ENCODE measurements at regions not wholly inside any gene's neighbourhood (a gene's known extent, or its start where the extent isn't known, plus 50 kb on each side); places are given as distances from the start of the nearest gene placed in this dataset.
"Not testable (repeated sequence)": the region's sequence is repeated elsewhere in the genome, so short reads cannot be mapped to it uniquely, and the experiment has no call there.

DNA sequence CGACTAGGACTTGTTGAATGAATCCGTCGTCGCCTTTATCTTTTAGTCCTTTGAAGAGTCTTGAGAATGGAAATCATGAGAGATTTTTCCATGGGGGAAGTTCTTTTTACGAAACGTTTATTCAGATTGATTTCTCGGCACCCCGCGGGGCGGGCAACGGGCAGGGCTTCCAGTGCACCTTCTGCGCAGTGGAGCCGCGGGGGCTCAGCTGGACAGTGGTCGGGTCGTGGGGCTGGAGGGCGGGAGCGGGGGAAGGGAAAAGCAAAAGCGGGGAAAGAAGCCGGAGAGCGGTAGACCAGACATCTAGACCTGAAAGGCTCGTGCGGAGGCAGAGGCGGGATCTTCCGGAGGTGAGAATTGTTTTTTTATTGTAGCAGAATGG, 103.0 kb downstream of the NBPF11 start:
- not testable (repeated sequence) for H3K27ac Mint-ChIP-seq, H3K4me1 Mint-ChIP-seq, H3K9me3 Mint-ChIP-seq, H3K36me3 Mint-ChIP-seq, H3K27me3 Mint-ChIP-seq
- H3K4me3 Mint-ChIP-seq = peak overlapping the region; percentile 84

DNA sequence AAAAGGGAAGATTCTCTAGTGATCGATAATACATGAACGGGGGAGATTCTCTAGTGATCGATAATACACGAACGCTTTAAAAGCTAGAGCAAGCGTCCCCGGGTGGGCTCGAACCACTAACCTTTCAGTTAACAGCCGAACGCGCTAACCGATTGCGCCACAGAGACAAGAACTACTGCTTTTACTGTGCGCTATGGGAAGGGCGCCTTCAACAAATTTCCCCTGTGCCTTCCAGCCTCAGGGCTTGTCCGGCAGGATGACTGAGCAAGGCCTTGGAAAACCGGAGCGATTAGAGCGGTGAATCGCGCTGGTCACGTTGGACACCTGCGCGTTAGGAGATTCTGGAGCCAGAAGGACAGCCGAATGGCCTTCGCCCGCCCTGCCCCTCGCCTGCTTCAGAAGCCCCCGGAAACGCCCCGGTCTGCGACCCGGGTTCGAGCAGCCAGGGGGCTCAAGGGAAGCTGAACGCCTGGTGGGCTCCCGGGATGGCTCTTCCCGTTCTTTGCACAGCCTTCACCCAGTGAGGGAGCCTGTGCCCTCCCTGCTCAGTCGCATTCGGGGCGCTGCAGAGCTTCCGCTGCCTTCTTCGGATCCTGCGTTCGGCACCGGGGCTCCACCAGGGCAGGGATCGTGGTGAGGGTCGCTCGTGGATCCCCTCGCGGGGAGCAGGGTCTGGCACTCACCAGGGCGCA, 103.5 kb downstream of the NBPF11 start:
- H3K27ac Mint-ChIP-seq = peak overlapping the region; percentile 93
- not testable (repeated sequence) for H3K9me3 Mint-ChIP-seq

DNA sequence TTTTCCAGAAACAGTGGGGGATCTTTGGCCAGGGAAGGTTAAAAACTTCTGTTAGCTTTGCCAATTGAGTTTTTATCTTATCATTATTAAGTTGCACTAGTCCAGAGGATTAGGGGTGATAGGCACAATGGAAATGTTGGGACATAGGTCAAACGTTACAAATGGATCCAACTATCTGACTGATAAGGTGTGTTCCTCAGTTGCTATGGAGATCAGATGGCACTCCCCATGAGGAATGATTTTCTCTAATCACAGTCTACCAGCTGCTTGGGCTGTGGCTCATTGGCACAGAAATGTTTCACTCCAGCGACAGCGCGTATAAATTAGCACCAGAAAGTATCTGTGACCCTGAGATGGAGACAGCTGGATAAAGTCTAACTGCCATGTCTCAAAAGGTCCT, 106.2 kb downstream of the NBPF11 start:
- not testable (repeated sequence) for H3K27me3 Mint-ChIP-seq, H3K4me3 Mint-ChIP-seq, H3K4me1 Mint-ChIP-seq, H3K36me3 Mint-ChIP-seq, H3K9me3 Mint-ChIP-seq, H3K27ac Mint-ChIP-seq

More for the DNA sequence above, 103.5 kb downstream of the NBPF11 start:
- H3K27me3 Mint-ChIP-seq, H3K36me3 Mint-ChIP-seq, H3K4me1 Mint-ChIP-seq: not testable (repeated sequence)
- peak overlapping the region; percentile 84 for H3K4me3 Mint-ChIP-seq

DNA sequence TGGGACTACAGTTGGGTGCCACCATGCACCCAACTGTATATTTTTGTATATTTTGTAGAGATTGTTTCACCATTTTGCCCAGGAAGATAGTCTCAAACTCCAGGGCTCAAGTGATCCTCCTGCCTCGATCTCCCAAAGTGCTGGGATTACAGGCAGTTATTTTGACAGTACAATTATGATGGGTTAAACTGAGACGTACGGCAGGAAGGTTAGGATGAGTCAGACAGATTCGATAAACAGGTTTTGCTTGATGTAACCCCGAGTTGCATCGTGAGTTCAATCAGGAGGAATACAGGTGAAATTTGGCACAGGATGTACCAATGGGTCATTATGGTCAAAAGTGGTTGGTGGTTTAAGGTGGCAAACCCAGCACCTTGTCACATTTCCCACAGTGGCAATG, 107.6 kb downstream of the NBPF11 start:
- H3K9me3 Mint-ChIP-seq, H3K27me3 Mint-ChIP-seq, H3K4me1 Mint-ChIP-seq, H3K27ac Mint-ChIP-seq, H3K4me3 Mint-ChIP-seq, H3K36me3 Mint-ChIP-seq: not testable (repeated sequence)

Measured in activated naive CD4-positive, alpha-beta T cell treated with anti-CD3 and anti-CD28 coated beads, Interleukin-2, amount 50 U/mL, for 24 hours (primary cell).